ENCODE measurements at regions not wholly inside any gene's neighbourhood (a gene's known extent, or its start where the extent isn't known, plus 50 kb on each side); places are given as distances from the start of the nearest gene placed in this dataset.

DNA sequence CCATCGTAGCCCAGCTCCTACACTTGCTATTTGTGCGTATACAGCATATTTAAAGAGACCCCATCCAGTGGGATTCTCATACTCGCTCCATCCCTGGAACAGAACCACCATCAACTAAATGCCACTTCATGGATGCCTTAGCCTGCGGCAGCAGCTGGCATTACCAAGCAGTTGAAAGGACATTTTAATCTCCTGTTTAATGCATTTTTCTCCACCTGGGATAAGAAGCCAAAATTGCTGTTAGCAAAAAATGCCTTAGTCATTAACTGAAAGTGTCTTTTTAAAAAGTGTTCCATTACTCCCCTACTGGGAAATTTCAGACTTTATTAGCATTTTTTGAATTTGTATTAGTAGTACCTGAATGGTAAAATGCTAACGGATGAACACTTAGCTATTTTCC, 662.6 kb upstream of the MEF2C start:
- no peaks in the 10 kb centered on the region for H3K4me1 ChIP-seq (ENCODE audit: insufficient read depth)
- 85% methylated on average over 5 of the region's 5 CpGs for WGBS (ENCODE audit: low lambda C conversion rate, missing lambda C conversion rate)
- H3K27me3 ChIP-seq, result no peaks in the 10 kb centered on the region
- no peaks in the 10 kb centered on the region for H3K79me2 ChIP-seq
- no peaks in the 10 kb centered on the region for H4K20me1 ChIP-seq (ENCODE audit: insufficient read depth, poor library complexity, severe bottlenecking)
- H3K27ac ChIP-seq, result peak overlapping the region; percentile 39
- no peak for DNase-seq (ENCODE audit: low spot score)
- no peak overlapping the region for H2AFZ ChIP-seq
- no peaks in the 10 kb centered on the region for H3K36me3 ChIP-seq (replicated peaks; ENCODE audit: insufficient read depth, low read depth)
- no peak overlapping the region for H3K4me2 ChIP-seq
- no peak overlapping the region for H3K4me3 ChIP-seq
- TF ChIP-seq, protein P1, sequence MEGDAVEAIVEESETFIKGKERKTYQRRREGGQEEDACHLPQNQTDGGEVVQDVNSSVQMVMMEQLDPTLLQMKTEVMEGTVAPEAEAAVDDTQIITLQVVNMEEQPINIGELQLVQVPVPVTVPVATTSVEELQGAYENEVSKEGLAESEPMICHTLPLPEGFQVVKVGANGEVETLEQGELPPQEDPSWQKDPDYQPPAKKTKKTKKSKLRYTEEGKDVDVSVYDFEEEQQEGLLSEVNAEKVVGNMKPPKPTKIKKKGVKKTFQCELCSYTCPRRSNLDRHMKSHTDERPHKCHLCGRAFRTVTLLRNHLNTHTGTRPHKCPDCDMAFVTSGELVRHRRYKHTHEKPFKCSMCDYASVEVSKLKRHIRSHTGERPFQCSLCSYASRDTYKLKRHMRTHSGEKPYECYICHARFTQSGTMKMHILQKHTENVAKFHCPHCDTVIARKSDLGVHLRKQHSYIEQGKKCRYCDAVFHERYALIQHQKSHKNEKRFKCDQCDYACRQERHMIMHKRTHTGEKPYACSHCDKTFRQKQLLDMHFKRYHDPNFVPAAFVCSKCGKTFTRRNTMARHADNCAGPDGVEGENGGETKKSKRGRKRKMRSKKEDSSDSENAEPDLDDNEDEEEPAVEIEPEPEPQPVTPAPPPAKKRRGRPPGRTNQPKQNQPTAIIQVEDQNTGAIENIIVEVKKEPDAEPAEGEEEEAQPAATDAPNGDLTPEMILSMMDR (IDR thresholded peaks at IDR 0.05; ENCODE audit: poor library complexity), result no peak
- TF ChIP-seq EZH2 (IDR thresholded peaks at IDR 0.05; ENCODE audit: borderline replicate concordance), result no peak
- no peak for TF ChIP-seq EZH2phosphoT487 (IDR thresholded peaks at IDR 0.05; ENCODE audit: low read depth, severe bottlenecking, unreplicated experiment)
- no peaks in the 10 kb centered on the region for H3K9me3 ChIP-seq (ENCODE audit: low read depth)
- H3K9me2 ChIP-seq (replicated peaks; ENCODE audit: insufficient read depth), result no peaks in the 10 kb centered on the region

DNA sequence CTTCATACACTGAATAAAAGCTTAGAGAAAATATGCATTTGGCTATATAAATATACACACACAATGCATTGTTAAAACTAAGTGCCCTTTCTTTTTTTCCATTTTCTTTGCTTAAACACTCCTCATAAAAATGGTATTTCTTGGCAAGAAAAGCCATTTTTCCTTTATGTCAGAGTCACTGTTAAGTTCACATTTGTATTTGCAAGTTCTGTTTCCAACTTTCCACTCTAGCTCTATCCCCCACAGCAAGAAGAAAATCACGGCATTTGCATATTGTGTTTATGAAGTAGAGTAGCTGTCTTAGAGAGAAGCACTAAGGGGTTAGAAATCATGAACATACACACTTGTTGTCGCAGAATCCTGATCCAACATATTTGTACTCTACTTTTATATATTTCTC, 662.1 kb upstream of the MEF2C start:
- peak; percentile 13 for DNase-seq (ENCODE audit: low spot score)
- no peak overlapping the region for H2AFZ ChIP-seq

DNA sequence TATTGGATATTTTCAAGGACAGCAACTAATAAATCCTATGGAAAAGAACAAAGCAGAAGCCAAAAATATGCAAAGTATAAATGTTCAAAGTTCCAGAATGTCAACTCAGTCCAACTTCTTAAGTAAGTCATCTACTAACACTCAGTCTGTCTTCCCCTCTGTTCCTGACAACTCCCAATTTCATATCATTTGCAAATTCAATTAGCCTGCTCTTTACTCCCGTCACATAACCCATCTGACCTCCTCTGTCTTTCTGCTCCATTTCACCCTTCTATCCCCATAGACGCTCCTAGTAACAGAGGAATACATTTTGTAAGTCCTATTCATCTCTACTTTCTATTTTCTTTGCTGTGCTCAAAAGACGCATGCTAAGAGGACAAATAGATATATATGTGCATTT, 659.8 kb upstream of the MEF2C start:
- Histone ChIP-seq H3K9me3 (ENCODE audit: low read depth) (no peaks in the 10 kb centered on the region), H3K9me2 (replicated peaks; ENCODE audit: insufficient read depth) (no peaks in the 10 kb centered on the region), H3K27me3 (no peaks in the 10 kb centered on the region), H3K79me2 (no peaks in the 10 kb centered on the region), H2AFZ (no peak overlapping the region), H3K27ac (no peak overlapping the region), H4K20me1 (ENCODE audit: insufficient read depth, poor library complexity, severe bottlenecking) (no peaks in the 10 kb centered on the region), H3K36me3 (replicated peaks; ENCODE audit: insufficient read depth, low read depth) (no peaks in the 10 kb centered on the region), H3K4me2 (no peak overlapping the region), H3K4me1 (ENCODE audit: insufficient read depth) (no peaks in the 10 kb centered on the region), H3K4me3 (no peak overlapping the region)
- 92% methylated on average over 3 of the region's 3 CpGs for WGBS (ENCODE audit: low lambda C conversion rate, missing lambda C conversion rate)
- no peak for DNase-seq (ENCODE audit: low spot score)
- no peak for TF ChIP-seq EZH2 (IDR thresholded peaks at IDR 0.05; ENCODE audit: borderline replicate concordance)
- TF ChIP-seq EZH2phosphoT487 (IDR thresholded peaks at IDR 0.05; ENCODE audit: low read depth, severe bottlenecking, unreplicated experiment), result no peak
- TF ChIP-seq, protein P1 (IDR thresholded peaks at IDR 0.05; ENCODE audit: poor library complexity), result no peak

More for the DNA sequence above, 662.1 kb upstream of the MEF2C start:
- H4K20me1 ChIP-seq (ENCODE audit: insufficient read depth, poor library complexity, severe bottlenecking), result no peaks in the 10 kb centered on the region
- no peaks in the 10 kb centered on the region for H3K4me1 ChIP-seq (ENCODE audit: insufficient read depth)
- H3K4me2 ChIP-seq, result no peak overlapping the region
- H3K79me2 ChIP-seq, result no peaks in the 10 kb centered on the region
- H3K9me2 ChIP-seq (replicated peaks; ENCODE audit: insufficient read depth), result no peaks in the 10 kb centered on the region
- H3K4me3 ChIP-seq, result no peak overlapping the region
- no peaks in the 10 kb centered on the region for H3K9me3 ChIP-seq (ENCODE audit: low read depth)
- no peaks in the 10 kb centered on the region for H3K36me3 ChIP-seq (replicated peaks; ENCODE audit: insufficient read depth, low read depth)
- 70% methylated on average over 2 of the region's 2 CpGs for WGBS (ENCODE audit: low lambda C conversion rate, missing lambda C conversion rate)
- H3K27me3 ChIP-seq, result no peaks in the 10 kb centered on the region
- TF ChIP-seq EZH2 (IDR thresholded peaks at IDR 0.05; ENCODE audit: borderline replicate concordance), result no peak
- TF ChIP-seq, protein P1 (IDR thresholded peaks at IDR 0.05; ENCODE audit: poor library complexity), result no peak
- no peak for TF ChIP-seq EZH2phosphoT487 (IDR thresholded peaks at IDR 0.05; ENCODE audit: low read depth, severe bottlenecking, unreplicated experiment)
- H3K27ac ChIP-seq, result peak overlapping the region; percentile 39

DNA sequence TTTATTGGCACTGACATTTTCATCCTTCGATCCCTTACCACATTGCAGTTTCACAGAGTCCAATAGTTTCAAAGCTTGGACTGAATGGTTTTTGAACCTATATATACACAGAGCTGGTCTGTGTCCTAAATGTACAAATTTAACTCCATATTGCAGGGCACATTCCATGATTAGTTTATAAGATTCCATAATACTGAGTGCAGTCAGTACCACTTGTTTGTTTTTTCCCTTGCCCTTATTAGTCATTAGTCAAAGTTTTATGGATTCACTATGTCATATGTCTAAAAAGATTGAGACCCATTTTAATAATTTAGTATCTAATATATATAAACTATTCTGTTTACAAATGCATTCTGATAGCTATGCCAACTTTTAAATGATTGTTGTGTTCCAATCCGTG, 654.8 kb upstream of the MEF2C start:
- no peak for TF ChIP-seq EZH2phosphoT487 (IDR thresholded peaks at IDR 0.05; ENCODE audit: low read depth, severe bottlenecking, unreplicated experiment)
- TF ChIP-seq EZH2 (IDR thresholded peaks at IDR 0.05; ENCODE audit: borderline replicate concordance), result no peak
- TF ChIP-seq, protein P1 (IDR thresholded peaks at IDR 0.05; ENCODE audit: poor library complexity), result no peak
- no peaks in the 10 kb centered on the region for H3K27me3 ChIP-seq
- WGBS (ENCODE audit: low lambda C conversion rate, missing lambda C conversion rate), result 90% methylated on average over 2 of the region's 2 CpGs

More for the DNA sequence above, 654.8 kb upstream of the MEF2C start:
- Histone ChIP-seq H3K79me2 (no peaks in the 10 kb centered on the region), H2AFZ (no peak overlapping the region), H3K4me1 (ENCODE audit: insufficient read depth) (no peaks in the 10 kb centered on the region), H3K9me3 (ENCODE audit: low read depth) (no peaks in the 10 kb centered on the region), H3K4me3 (no peak overlapping the region), H4K20me1 (ENCODE audit: insufficient read depth, poor library complexity, severe bottlenecking) (no peaks in the 10 kb centered on the region), H3K9me2 (replicated peaks; ENCODE audit: insufficient read depth) (no peaks in the 10 kb centered on the region), H3K36me3 (replicated peaks; ENCODE audit: insufficient read depth, low read depth) (no peaks in the 10 kb centered on the region), H3K27ac (no peak overlapping the region), H3K4me2 (no peak overlapping the region)
- no peak for DNase-seq (ENCODE audit: low spot score)
